ENCODE measurements at regions not wholly inside any gene's neighbourhood (a gene's known extent, or its start where the extent isn't known, plus 50 kb on each side); places are given as distances from the start of the nearest gene placed in this dataset.
A peak's percentile ranks its signal among the peaks of the same experiment; 100 is the strongest.

DNA sequence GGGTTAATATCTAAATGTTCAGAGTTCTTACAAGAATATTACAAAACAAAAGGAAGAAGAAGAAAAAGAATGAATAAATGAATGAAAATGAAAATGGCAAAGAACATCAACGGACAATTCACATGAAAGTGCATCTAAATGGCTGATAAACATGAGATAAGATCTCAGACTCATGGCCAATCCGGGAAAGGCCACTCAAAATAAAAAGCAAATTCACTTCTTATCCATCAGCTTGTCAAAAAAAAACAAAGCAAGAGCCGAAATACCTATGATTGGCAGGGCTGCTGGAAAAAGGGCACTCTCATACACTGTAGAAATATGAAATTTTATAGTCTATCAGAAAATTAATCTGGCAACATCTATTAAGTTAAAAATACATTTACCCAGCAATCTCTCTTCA, 103.6 kb upstream of the EDEM3 start:
- H3K4me3 ChIP-seq, result no peak overlapping the region
- no peaks in the 10 kb centered on the region for H3K27me3 ChIP-seq
- ATAC-seq, result no peak
- H3K36me3 ChIP-seq, result no peaks in the 10 kb centered on the region
- no peaks in the 10 kb centered on the region for H3K9me3 ChIP-seq
- intact Hi-C loops (cut with DNase I), result no loop called here
- WGBS (ENCODE audit: insufficient coverage, low coverage, low lambda C conversion rate, missing lambda C conversion rate), result 49% methylated on average over 3 of the region's 3 CpGs
- H3K4me1 ChIP-seq, result no peaks in the 10 kb centered on the region
- TF ChIP-seq, protein P1, sequence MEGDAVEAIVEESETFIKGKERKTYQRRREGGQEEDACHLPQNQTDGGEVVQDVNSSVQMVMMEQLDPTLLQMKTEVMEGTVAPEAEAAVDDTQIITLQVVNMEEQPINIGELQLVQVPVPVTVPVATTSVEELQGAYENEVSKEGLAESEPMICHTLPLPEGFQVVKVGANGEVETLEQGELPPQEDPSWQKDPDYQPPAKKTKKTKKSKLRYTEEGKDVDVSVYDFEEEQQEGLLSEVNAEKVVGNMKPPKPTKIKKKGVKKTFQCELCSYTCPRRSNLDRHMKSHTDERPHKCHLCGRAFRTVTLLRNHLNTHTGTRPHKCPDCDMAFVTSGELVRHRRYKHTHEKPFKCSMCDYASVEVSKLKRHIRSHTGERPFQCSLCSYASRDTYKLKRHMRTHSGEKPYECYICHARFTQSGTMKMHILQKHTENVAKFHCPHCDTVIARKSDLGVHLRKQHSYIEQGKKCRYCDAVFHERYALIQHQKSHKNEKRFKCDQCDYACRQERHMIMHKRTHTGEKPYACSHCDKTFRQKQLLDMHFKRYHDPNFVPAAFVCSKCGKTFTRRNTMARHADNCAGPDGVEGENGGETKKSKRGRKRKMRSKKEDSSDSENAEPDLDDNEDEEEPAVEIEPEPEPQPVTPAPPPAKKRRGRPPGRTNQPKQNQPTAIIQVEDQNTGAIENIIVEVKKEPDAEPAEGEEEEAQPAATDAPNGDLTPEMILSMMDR (IDR thresholded peaks at IDR 0.05), result no peak
- no peak for TF ChIP-seq POLR2A (IDR thresholded peaks at IDR 0.05)
- no peak for DNase-seq
- H3K27ac ChIP-seq, result no peak overlapping the region

DNA sequence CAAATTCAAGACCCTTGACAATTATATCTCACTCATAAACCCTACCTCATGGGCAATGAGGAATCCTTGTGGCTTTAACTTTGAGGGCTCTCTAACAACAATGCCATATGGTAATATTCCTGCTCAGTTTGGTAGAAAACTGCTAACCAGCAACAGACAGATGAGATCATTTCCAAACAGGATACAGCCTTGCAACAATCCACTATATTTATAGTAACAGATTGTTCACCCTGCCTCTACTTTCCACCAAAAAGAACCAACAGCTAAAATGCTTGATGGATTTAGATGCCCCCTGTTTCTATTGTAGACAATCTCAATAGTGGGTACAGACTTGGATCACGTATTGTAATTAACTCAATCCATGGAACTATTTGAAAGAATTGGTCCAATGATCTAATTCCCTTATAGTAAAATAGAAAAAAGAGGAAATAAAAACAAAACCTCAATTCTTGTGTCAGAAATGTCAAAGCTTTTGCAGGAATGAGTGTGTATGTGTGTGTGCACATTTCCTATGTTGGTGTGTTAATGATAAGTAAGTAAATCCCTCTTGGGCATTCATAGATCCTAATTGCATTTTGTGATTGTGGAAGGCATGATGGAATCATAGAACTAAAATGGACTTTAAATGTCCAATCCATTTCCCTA, 100.0 kb upstream of the EDEM3 start:
- no peaks in the 10 kb centered on the region for H3K27me3 ChIP-seq
- no peaks in the 10 kb centered on the region for H3K36me3 ChIP-seq
- intact Hi-C loops (cut with DNase I), result no loop called here
- no peak for DNase-seq
- H3K4me3 ChIP-seq, result no peak overlapping the region
- H3K9me3 ChIP-seq, result no peaks in the 10 kb centered on the region
- H3K27ac ChIP-seq, result no peak overlapping the region
- TF ChIP-seq, protein P1 (IDR thresholded peaks at IDR 0.05), result no peak
- no peak for TF ChIP-seq POLR2A (IDR thresholded peaks at IDR 0.05)
- ATAC-seq, result peak in 2 of 4 donors; percentile 35 to 38
- H3K4me1 ChIP-seq, result no peaks in the 10 kb centered on the region
- WGBS (ENCODE audit: insufficient coverage, low coverage, low lambda C conversion rate, missing lambda C conversion rate), result 41% methylated on average over 1 of the region's 1 CpG

DNA sequence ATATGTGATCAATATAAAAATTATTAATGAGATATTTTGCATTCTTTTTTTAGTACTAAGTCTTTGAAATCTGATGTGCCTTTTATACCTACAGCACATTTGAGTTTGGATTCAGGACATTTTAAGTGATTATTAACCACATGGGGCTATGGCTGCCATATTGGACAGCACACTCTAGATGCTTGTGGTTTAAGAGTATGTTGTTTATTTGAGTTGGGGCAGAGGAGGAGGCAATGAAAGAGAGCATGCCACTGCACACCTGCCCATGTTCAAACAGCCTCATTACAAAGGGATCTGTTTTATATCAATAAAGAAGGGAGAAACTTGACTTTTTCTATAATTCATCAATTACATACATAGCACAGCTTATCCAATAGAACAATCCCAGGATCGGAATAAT, 99.4 kb upstream of the EDEM3 start:
- 63% methylated on average over 1 of the region's 1 CpG for WGBS (ENCODE audit: insufficient coverage, low coverage, low lambda C conversion rate, missing lambda C conversion rate)
- no peak overlapping the region for H3K27ac ChIP-seq
- ATAC-seq, result no peak
- TF ChIP-seq POLR2A (IDR thresholded peaks at IDR 0.05), result no peak
- TF ChIP-seq, protein P1 (IDR thresholded peaks at IDR 0.05), result no peak
- H3K9me3 ChIP-seq, result no peaks in the 10 kb centered on the region
- H3K27me3 ChIP-seq, result no peaks in the 10 kb centered on the region
- H3K4me1 ChIP-seq, result no peaks in the 10 kb centered on the region
- H3K36me3 ChIP-seq, result no peaks in the 10 kb centered on the region
- H3K4me3 ChIP-seq, result no peak overlapping the region
- intact Hi-C loops (cut with DNase I), result no loop called here
- DNase-seq, result no peak

DNA sequence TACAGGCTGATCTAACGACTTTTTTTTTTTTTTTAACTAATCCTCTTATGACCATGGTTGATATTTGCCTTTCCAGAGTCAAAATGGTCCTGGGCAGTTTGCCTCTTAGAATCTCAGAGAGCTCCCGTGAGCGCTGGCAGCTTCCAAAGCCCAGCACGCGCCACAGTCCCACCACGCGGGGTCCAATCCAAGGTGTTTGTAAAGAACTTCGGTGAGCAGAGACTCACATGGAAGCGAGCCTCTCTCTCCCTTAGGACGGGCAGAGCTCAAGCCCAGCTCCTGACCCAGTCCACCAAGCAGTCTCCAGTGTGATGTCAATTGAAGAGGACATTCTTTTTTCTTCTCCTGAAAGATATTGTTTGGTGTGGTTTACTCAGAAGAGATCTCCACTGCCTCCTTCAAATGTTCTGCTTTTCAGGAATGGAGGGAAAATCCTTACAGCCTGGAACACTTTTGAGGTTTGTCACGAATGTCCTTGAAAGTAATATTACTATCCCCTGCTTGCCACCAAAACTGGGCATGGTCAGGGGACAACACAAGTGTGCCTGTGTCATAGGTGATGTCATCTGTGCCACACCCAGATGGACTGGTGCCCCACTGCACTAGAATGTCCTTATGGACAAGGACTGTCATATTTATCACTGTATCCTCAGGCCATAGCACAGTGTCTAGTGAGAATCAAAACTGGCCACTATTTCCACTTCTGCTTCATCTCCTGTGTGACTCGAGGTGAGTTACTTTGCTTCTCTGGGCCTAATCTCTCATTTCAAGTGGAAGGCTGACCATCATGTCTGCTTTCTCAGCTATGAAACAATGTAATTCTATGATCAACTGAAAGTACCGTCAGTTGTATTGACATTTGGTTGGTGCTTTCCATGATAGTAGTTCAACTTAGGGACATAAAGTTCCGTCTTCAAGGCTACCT, 97.4 kb upstream of the EDEM3 start:
- Histone ChIP-seq H3K27me3 (no peaks in the 10 kb centered on the region), H3K9me3 (no peaks in the 10 kb centered on the region), H3K36me3 (no peaks in the 10 kb centered on the region), H3K4me1 (no peaks in the 10 kb centered on the region), H3K4me3 (no peak overlapping the region), H3K27ac (no peak overlapping the region)
- intact Hi-C loops (cut with DNase I), result no loop called here
- 81% methylated on average over 11 of the region's 14 CpGs for WGBS (ENCODE audit: insufficient coverage, low coverage, low lambda C conversion rate, missing lambda C conversion rate)
- no peak for TF ChIP-seq POLR2A (IDR thresholded peaks at IDR 0.05)
- TF ChIP-seq, protein P1 (IDR thresholded peaks at IDR 0.05), result no peak
- no peak for ATAC-seq
- DNase-seq, result no peak
